ENCODE measurements at regions not wholly inside any gene's neighbourhood (a gene's known extent, or its start where the extent isn't known, plus 50 kb on each side); places are given as distances from the start of the nearest gene placed in this dataset.
"Not testable (repeated sequence)": the region's sequence is repeated elsewhere in the genome, so short reads cannot be mapped to it uniquely, and the experiment has no call there.

DNA sequence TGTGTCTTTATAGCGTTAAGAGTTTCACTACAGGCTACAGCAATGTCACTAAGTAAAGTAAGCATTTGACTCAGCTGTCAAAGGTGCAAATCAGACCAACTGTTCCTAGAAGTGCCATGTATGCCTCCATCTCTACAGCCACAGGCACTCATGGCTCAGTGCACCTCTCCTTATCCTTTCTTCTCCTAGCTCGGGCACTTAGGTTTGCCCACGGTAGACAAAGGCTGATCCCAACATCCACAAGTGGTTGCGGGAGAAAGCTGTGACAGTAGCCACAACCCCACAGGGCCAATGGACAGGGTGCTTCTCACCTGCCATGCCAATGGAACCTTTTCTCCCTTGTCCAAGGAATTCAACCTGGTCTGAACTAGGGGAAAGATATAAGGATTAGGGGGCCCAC, 228.5 kb upstream of the EXOC2 start:
- DNase-seq: no peak

- no peak for DNase-seq
Observed at GRCh38 chr6:920512-920911, 227.6 kb upstream of the EXOC2 start.

DNA sequence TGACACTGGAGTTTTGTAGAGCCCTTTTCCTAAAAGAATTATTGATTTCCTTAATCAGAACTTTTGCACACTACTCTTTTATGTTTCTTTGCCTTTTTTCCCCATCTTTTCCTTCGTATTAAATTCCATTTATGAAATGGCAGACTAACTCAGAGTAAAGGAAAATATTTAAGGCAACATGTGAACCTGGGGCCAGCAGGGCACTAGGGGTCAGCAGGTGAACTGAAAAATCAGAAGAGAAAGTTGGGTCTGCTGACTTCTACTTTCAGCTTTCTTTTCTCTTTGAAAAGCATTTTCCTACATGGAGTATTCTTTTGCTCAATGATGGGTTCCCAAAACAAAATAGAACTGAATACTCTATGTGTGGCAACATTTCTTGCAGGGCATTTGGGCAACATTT, 226.6 kb upstream of the EXOC2 start:
- DNase-seq: no peak

GRCh38 chr6:917939-918338, 225.0 kb upstream of the EXOC2 start:
- DNase-seq: no peak

- DNase-seq: no peak
Observed at GRCh38 chr6:917296-917695, 224.4 kb upstream of the EXOC2 start.

- DNase-seq: no peak
Observed at GRCh38 chr6:916131-916530, 223.2 kb upstream of the EXOC2 start.

DNA sequence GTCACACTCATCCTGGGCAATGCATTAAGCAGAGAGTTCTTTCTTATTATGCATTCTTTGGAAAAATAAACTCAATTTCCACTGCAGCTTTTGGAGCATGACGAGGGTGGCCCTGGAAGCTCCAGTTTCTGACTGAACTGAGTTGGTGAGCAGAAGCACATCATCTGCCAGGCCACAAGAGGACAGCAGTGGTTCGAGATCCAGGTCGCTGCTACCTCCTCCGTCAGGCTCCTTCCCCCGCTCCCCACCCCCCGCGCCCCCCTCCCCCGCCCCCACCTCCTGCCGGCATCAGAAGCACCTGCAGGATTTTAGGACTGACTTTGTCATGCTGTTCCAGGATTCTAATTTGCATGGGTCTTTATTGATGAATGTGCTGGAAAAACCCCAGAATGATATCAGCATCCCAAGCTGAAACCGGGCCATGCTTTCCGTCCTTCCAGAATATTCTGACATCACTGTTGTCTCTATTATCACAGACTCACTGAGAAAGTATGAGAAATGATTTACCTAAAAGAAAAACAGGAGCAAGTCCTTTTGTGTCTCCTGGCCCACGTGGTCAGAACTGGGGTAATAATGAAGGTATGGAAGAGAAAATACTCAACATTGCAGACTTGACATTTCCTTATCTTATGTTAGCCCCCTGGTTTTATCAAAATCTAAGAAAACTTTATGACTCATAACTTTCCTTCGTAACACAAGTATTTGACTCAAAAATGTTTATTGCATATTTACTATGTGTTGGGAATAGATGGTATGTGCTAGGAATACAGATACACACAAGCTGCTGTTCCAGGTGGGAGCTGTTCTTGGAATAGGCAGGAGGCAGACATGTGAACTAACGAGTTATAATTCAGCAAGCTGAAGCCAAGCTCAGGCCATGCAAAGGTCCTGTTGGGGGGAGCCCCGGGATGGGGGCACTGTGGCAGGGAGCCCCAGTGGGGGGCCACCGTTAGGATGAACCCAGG, 220.2 kb upstream of the EXOC2 start:
- DNase-seq: no peak

GRCh38 chr6:907928-908327, 215.0 kb upstream of the EXOC2 start:
- DNase-seq: no peak

- DNase-seq: no peak
Observed at GRCh38 chr6:906920-907319, 214.0 kb upstream of the EXOC2 start.

- DNase-seq: no peak
Observed at GRCh38 chr6:905556-905955, 212.6 kb upstream of the EXOC2 start.

- no peak for DNase-seq
Observed at GRCh38 chr6:904994-905393, 212.1 kb upstream of the EXOC2 start.

DNA sequence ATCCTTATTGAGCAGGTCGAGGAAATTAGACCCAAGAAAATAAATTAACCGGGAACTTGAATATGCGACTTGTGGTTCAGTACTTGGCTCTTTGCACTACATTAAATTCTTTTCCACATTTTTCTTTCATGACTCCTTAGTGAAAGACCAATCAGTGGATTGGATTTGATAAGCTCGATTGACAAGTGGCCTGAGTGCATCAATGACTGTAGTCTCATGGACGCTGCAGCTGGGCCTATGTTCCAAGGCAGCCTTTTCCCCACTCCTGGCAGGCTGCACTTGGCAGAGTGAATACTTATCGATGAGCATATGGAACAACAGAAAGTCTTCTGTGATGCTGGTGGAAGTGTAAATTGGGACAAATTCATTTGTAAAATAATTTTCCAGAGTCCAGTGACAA, 210.8 kb upstream of the EXOC2 start:
- DNase-seq: no peak

DNA sequence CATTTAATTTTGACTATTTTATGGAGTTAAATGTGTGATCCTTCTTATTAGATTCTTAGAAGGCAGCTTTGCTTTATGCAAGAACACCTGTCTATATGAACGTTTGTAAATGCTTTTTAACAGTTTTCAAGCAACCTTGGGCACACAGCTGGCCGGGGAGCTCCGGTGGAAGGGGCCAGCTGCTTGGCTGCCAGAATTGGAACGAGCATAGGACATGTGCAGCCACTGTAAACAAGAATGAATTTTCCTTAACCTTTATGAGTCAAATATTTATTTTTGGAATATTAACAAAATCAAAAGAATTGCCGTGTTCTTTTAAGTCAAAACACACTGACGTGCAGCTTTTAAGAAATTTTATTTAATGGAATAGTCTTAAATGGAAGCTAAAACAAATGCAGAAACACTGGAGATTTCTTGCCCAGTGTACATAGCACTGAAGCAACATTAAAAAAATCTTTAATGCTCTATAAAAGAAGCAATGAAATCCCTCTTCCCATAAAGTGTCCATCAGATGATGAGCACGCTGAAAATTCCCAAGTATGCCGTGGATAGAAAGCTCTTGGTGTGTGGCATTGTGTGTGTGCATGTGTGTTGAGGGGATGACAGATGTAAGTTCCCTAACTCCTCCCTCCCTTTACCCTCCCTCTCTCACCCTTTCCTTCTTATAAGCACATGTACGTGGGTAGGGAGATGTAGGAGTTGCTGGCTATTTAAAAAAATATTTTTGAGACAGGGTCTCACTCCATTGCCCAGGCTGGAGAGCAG, 208.9 kb upstream of the EXOC2 start:
- no peak for DNase-seq

- DNase-seq: no peak
Observed at GRCh38 chr6:900716-901605, 208.0 kb upstream of the EXOC2 start.

DNA sequence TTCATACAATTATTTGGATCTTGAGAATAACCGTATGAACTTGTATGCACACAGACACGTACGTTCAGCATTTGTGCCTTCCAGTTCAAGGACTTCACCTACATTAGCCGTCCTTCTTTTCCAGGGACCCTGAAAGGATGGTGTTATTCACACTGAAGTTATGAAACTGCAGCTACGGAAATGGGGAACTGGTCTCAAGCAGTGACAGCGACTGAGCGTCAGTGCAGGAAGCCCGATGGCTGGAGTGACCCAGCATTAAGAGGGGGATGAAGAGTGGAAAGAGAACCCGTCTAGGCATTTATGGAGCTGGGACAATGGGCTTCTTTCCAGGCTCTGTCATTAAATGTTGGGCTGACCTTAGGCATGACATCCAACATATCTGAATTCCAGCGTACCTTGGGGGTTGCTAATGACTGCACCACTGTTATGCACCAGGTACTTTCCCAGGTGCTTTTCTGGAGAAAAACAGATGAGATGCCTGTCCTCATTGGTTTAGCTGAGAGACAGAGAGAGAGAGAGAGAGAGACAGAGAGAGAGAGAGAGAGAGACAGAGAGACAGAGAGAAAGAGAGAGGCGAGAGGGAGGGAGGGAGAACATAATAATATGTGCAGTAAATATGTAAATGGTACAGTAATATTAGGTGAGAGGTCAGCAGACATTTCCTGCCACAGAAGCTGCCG, 204.7 kb upstream of the EXOC2 start:
- no peak for DNase-seq

DNA sequence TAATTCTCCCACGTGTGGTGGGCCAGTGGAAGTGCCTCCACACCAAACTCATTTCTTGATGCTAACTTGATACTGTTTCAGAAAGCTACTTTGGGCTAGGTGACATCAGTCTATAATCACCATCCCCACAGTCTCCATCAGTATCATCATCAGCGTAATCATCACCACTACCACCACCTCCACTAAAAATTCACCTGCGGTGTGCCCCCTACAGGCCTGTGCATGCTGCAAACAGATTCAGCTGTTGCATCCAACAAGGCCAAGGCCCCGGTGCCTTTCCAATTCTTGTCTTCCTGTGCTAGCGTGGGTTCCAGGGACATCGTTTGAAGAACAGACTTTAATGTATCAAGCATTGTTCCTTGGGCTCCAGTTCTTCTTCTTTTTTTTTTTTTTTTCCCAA, 201.3 kb upstream of the EXOC2 start:
- DNase-seq: no peak

DNA sequence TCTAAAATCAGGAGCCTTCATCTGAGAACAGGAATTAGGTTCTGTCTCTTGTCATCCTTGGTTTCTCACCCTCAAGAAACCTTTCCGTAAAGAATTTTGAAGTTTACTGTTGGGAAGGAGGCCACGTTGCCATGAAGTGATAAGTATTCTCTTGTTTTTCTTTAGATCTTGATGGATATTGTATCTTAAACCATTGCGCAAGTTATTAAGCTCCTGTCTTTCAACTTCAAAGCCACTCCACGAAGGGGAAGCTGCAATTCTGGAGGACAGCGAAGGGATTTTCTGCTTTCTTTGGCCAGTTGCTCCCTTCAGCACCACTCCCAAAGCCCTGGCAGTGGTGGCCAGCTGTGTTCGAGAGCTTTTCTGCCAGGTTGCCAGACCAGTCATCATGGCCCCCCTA, 198.1 kb upstream of the EXOC2 start:
- DNase-seq: no peak

DNA sequence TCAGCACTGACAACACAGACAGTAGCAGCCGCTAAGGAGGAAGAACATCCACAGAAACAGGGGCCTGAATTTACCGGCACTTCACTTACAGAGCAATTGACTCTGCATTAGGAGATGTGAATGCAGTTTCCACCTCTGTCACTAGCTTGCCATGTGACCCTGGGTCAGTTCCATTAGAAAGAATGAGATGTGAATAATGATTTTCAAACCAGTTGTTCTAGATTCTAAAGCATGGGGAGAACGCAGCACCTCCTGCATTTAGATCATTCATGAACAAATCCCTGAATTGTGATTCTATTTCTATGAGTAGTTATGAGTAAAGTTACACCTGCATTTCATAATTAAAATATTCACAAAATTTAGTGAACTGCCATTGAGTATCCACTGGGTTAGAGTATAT, 197.3 kb upstream of the EXOC2 start:
- DNase-seq: no peak

DNA sequence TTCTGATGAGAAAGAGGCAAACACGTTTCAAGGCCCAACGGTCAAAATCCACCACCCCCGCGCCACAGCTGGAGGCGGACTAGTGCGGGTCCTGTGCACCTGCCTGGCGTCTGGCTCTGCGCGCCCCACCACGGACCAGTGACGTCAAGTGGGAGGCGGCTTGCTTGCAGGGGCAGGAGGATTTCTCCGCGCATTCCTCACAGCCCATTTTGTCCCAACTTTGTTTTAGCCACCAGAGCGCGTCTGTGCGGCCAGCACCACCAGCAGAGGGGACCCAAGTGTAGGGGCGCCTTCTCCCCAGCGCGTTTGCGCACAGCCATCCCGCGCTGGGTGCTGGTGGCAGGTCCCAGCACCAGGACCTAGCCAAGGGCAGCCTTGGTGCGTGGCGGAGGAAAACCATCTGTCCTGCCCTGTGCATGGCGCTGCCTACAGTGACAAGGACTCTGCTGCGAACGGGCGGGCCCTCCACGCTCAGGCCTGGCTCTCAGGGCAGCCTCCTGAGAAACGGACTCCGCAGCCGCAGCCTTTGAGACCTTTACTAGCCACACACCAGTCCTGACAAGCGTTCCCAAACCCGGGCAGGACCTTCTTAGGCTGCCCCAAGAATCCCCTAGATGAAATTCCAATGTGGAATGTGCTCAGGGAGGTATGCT, 194.8 kb upstream of the EXOC2 start:
- no peak for DNase-seq

DNA sequence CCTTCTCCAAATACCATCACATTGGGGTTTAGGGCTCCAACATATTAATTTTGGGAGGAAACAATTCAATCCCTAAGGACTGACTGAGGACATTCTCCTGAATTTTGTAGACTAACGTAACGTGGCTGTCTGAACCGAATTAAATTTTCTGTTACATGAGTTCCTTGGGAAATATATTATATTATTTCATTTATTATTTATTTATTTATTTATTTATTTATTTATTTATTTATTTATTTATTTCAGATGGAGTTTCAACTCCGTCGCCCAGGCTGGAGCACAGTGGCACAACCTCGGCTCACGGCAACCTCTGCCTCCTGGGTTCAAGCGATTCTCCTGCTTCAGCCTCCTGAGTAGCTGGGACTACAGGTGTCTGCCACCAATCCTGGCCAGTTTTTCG, 193.2 kb upstream of the EXOC2 start:
- not testable (repeated sequence) for DNase-seq

GRCh38 chr6:885051-885590, 192.2 kb upstream of the EXOC2 start:
- DNase-seq: no peak

DNA sequence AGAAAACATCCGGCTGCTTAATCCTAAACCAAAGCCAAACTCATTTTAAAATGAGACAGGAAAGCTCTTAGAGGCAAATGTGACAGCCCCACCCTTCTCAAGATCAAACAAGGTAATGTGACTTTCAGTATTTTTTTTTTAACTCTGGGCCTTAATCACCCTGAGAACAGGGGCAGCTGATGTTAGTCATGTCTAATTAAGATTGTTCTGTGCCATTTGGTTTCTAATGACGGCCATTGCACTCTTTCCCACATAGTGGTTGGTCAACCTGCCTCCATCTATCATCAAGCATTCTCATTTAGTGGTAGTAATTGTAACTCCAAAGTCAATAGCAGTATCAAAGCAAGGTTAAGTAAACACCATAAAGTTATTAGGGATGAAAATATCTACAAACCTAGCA, 191.6 kb upstream of the EXOC2 start:
- no peak for DNase-seq
